GM23338 (cell line): ENCODE measurements at regions not wholly inside any gene's neighbourhood (a gene's known extent, or its start where the extent isn't known, plus 50 kb on each side); places are given as distances from the start of the nearest gene placed in this dataset.

Experiments used
- ATAC-seq: fragments of 200-7000 bp; cut with Tn5 transposase; 3 replicates; pipeline ENCODE4 v1.9.1; 2020
- DNase-seq: peaks from one replicate; pipeline ENCODE4 v3.0.0-alpha.2; 2015; ENCODE audit warnings: low spot score
- H2AFZ ChIP-seq: fragments of 200-600 bp; sonication (generic); 2 replicates; pipeline ENCODE4 v1.8.0; 2016; ENCODE audit warnings: antibody characterized with exemption, mild to moderate bottlenecking, moderate library complexity
- H3F3A ChIP-seq: fragments of 200-600 bp; sonication (generic); replicated peaks from 2 replicates; pipeline ENCODE4 v1.8.0; 2017; ENCODE audit warnings: antibody characterized with exemption, mixed run types, low read depth
- H3K27ac ChIP-seq: fragments of 200-600 bp; sonication (generic); 2 replicates; pipeline ENCODE4 v1.6.1; 2016; ENCODE audit warnings: low read depth
- H3K27me3 ChIP-seq: fragments of 200-600 bp; sonication (generic); 2 replicates; pipeline ENCODE4 v1.8.0; 2016; ENCODE audit warnings: mild to moderate bottlenecking, mixed run types, moderate library complexity; ENCODE audit not compliant: insufficient read depth
- H3K36me3 ChIP-seq: fragments of 200-600 bp; sonication (generic); 2 replicates; pipeline ENCODE4 v1.8.0; 2016; ENCODE audit warnings: mild to moderate bottlenecking; ENCODE audit not compliant: insufficient read depth
- H3K4me1 ChIP-seq: fragments of 200-600 bp; sonication (generic); 2 replicates; pipeline ENCODE4 v1.8.0; 2016; ENCODE audit warnings: mild to moderate bottlenecking, moderate library complexity; ENCODE audit not compliant: insufficient read depth
- H3K4me2 ChIP-seq: fragments of 200-600 bp; sonication (generic); 2 replicates; pipeline ENCODE4 v1.7.1; 2017; ENCODE audit warnings: mixed run types
- H3K4me3 ChIP-seq: fragments of 200-600 bp; sonication (generic); 2 replicates; pipeline ENCODE4 v1.6.1; 2016; ENCODE audit warnings: mixed run types
- H3K79me2 ChIP-seq: fragments of 200-600 bp; sonication (generic); replicated peaks from 2 replicates; pipeline ENCODE4 v1.8.0; 2017; ENCODE audit warnings: mild to moderate bottlenecking; ENCODE audit not compliant: insufficient read depth
- H3K9me2 ChIP-seq: fragments of 200-600 bp; sonication (generic); 2 replicates; pipeline ENCODE4 v1.8.0; 2017; ENCODE audit not compliant: insufficient read depth
- H4K20me1 ChIP-seq: fragments of 200-600 bp; sonication (generic); replicated peaks from 2 replicates; pipeline ENCODE4 v1.8.0; 2017; ENCODE audit warnings: mild to moderate bottlenecking; ENCODE audit not compliant: insufficient read depth
- H3K27ac Mint-ChIP-seq: 2 replicates; pipeline ENCODE4 v1.8.0; 2020; ENCODE audit warnings: inconsistent platforms, mild to moderate bottlenecking, moderate library complexity, mixed read lengths
- H3K27me3 Mint-ChIP-seq: 3 replicates; pipeline ENCODE4 v1.8.0; 2022; ENCODE audit warnings: low read depth, mild to moderate bottlenecking, moderate library complexity, mixed read lengths, inconsistent platforms; ENCODE audit not compliant: insufficient read depth, poor library complexity
- H3K36me3 Mint-ChIP-seq: 3 replicates; pipeline ENCODE4 v1.8.0; 2021; ENCODE audit warnings: low read depth, mild to moderate bottlenecking, inconsistent platforms, moderate library complexity, mixed read lengths
- H3K4me1 Mint-ChIP-seq: 3 replicates; pipeline ENCODE4 v1.8.0; 2020; ENCODE audit warnings: mild to moderate bottlenecking, inconsistent platforms, mixed read lengths
- H3K4me3 Mint-ChIP-seq: 3 replicates; pipeline ENCODE4 v1.8.0; 2021; ENCODE audit warnings: moderate library complexity, mild to moderate bottlenecking, inconsistent platforms, mixed read lengths
- H3K9me3 Mint-ChIP-seq: 3 replicates; pipeline ENCODE4 v1.8.0; 2020; ENCODE audit warnings: moderate library complexity, mild to moderate bottlenecking, inconsistent platforms, mixed read lengths
- CREB1 ChIP-seq: fragments of 250-450 bp; sonication (Bioruptor Pico); IDR thresholded peaks from 2 replicates; pipeline ENCODE4 v1.5.0; 2020; ENCODE audit warnings: low read depth, mild to moderate bottlenecking, moderate library complexity
- ETS1 ChIP-seq: IDR thresholded peaks from 2 replicates; pipeline ENCODE4 v1.6.1; 2016; ENCODE audit warnings: antibody characterized with exemption
- EZH2phosphoT487 ChIP-seq: fragments of 200-600 bp; sonication (generic); IDR thresholded peaks from one replicate; pipeline ENCODE4 v1.8.1; 2018; ENCODE audit warnings: antibody characterized with exemption; ENCODE audit not compliant: unreplicated experiment
- NANOG ChIP-seq: IDR thresholded peaks from 2 replicates; pipeline ENCODE4 v1.6.1; 2016; ENCODE audit warnings: antibody characterized with exemption, borderline replicate concordance
- POLR2AphosphoS5 ChIP-seq: IDR thresholded peaks from 2 replicates; pipeline ENCODE4 v1.6.1; 2016; ENCODE audit warnings: antibody characterized with exemption, low read depth
- STAT1 ChIP-seq: IDR thresholded peaks from one replicate; pipeline ENCODE4 v1.6.1; 2016; ENCODE audit warnings: antibody characterized with exemption; ENCODE audit not compliant: unreplicated experiment
- ZNF114 ChIP-seq: fragments of 250-450 bp; sonication (Bioruptor Pico); IDR thresholded peaks from 2 replicates; pipeline ENCODE4 v1.5.0; 2020; ENCODE audit warnings: mild to moderate bottlenecking, moderate library complexity
- ZNF331 ChIP-seq: fragments of 250-450 bp; sonication (Bioruptor Pico); IDR thresholded peaks from 2 replicates; pipeline ENCODE4 v1.5.0; 2020; ENCODE audit warnings: low read depth, mild to moderate bottlenecking, moderate library complexity
- TF ChIP-seq, protein P1 (sequence below): fragments of 250-450 bp; sonication (Bioruptor Pico); IDR thresholded peaks from 2 replicates; pipeline ENCODE4 v1.5.0; 2020; ENCODE audit warnings: mild to moderate bottlenecking, moderate library complexity

DNA sequence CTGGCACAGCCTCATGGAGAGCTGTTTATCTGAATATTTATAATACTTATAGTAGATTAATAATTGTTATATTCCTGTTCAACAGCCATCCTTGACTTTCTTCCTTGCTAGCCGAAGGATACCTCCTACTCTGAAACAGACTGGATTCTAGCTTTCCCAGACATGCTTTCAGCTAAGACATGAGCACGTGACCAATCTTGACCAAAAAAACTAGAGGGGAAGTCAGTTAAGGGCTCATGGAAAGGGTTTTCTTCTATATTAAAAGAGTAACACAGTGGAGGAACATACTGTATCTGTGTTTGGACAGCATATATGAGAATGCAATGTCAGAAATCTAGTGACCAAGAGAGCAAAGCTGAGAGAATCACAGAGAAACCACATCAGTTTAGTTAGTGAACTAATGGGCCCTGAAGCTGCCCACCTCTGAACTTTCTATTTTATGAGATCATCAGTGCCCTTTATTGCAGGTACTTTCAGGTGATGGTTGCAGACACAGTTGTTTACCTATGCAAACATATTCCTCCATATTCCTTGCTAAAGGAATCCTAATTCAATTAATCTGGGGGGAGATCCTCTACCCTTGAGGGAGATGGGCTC is 140.4 kb upstream of the SLC24A3 start:
- H3F3A ChIP-seq: no peaks in the 10 kb centered on the region
- H3K36me3 Mint-ChIP-seq: peaks cover 12% of the 10 kb centered on the region; the same call in 2 of the 3 replicates
- no peak overlapping the region for H3K4me3 ChIP-seq
- H3K79me2 ChIP-seq: no peaks in the 10 kb centered on the region
- H3K27me3 ChIP-seq: no peaks in the 10 kb centered on the region
- no peak overlapping the region for H2AFZ ChIP-seq
- no peak overlapping the region for H3K4me2 ChIP-seq
- no peak overlapping the region for H3K4me3 Mint-ChIP-seq
- H3K4me1 ChIP-seq: peaks cover 7% of the 10 kb centered on the region; the same call in 1 of the 2 replicates
- H3K27me3 Mint-ChIP-seq: peaks cover 1% of the 10 kb centered on the region
- H3K27ac ChIP-seq: no peak overlapping the region
- TF ChIP-seq, protein P1, sequence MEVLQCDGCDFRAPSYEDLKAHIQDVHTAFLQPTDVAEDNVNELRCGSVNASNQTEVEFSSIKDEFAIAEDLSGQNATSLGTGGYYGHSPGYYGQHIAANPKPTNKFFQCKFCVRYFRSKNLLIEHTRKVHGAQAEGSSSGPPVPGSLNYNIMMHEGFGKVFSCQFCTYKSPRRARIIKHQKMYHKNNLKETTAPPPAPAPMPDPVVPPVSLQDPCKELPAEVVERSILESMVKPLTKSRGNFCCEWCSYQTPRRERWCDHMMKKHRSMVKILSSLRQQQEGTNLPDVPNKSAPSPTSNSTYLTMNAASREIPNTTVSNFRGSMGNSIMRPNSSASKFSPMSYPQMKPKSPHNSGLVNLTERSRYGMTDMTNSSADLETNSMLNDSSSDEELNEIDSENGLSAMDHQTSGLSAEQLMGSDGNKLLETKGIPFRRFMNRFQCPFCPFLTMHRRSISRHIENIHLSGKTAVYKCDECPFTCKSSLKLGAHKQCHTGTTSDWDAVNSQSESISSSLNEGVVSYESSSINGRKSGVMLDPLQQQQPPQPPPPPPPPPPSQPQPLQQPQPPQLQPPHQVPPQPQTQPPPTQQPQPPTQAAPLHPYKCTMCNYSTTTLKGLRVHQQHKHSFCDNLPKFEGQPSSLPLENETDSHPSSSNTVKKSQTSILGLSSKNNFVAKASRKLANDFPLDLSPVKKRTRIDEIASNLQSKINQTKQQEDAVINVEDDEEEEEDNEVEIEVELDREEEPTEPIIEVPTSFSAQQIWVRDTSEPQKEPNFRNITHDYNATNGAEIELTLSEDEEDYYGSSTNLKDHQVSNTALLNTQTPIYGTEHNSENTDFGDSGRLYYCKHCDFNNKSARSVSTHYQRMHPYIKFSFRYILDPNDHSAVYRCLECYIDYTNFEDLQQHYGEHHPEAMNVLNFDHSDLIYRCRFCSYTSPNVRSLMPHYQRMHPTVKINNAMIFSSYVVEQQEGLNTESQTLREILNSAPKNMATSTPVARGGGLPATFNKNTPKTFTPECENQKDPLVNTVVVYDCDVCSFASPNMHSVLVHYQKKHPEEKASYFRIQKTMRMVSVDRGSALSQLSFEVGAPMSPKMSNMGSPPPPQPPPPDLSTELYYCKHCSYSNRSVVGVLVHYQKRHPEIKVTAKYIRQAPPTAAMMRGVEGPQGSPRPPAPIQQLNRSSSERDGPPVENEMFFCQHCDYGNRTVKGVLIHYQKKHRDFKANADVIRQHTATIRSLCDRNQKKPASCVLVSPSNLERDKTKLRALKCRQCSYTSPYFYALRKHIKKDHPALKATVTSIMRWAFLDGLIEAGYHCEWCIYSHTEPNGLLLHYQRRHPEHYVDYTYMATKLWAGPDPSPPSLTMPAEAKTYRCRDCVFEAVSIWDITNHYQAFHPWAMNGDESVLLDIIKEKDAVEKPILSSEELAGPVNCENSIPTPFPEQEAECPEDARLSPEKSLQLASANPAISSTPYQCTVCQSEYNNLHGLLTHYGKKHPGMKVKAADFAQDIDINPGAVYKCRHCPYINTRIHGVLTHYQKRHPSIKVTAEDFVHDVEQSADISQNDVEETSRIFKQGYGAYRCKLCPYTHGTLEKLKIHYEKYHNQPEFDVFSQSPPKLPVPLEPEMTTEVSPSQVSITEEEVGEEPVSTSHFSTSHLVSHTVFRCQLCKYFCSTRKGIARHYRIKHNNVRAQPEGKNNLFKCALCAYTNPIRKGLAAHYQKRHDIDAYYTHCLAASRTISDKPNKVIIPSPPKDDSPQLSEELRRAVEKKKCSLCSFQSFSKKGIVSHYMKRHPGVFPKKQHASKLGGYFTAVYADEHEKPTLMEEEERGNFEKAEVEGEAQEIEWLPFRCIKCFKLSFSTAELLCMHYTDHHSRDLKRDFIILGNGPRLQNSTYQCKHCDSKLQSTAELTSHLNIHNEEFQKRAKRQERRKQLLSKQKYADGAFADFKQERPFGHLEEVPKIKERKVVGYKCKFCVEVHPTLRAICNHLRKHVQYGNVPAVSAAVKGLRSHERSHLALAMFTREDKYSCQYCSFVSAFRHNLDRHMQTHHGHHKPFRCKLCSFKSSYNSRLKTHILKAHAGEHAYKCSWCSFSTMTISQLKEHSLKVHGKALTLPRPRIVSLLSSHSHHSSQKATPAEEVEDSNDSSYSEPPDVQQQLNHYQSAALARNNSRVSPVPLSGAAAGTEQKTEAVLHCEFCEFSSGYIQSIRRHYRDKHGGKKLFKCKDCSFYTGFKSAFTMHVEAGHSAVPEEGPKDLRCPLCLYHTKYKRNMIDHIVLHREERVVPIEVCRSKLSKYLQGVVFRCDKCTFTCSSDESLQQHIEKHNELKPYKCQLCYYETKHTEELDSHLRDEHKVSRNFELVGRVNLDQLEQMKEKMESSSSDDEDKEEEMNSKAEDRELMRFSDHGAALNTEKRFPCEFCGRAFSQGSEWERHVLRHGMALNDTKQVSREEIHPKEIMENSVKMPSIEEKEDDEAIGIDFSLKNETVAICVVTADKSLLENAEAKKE: no peak
- TF ChIP-seq STAT1 (no peak), ZNF331 (CRISPR knock-in tag) (no peak), EZH2phosphoT487 (no peak), NANOG (no peak), POLR2AphosphoS5 (no peak), ZNF114 (no peak), ETS1 (no peak), CREB1 (CRISPR knock-in tag) (no peak)
- H3K9me3 Mint-ChIP-seq: peaks cover 18% of the 10 kb centered on the region; the same call in 2 of the 3 replicates
- ATAC-seq (no peak), DNase-seq (no peak)
- H3K27ac Mint-ChIP-seq: no peak overlapping the region
- H3K4me1 Mint-ChIP-seq: peaks cover 21% of the 10 kb centered on the region
- H3K36me3 ChIP-seq: no peaks in the 10 kb centered on the region
- H3K9me2 ChIP-seq: peaks cover 6% of the 10 kb centered on the region
- H4K20me1 ChIP-seq: no peaks in the 10 kb centered on the region
